ENCODE measurements at regions not wholly inside any gene's neighbourhood (a gene's known extent, or its start where the extent isn't known, plus 50 kb on each side); places are given as distances from the start of the nearest gene placed in this dataset.
"Not testable (repeated sequence)": the region's sequence is repeated elsewhere in the genome, so short reads cannot be mapped to it uniquely, and the experiment has no call there.

DNA sequence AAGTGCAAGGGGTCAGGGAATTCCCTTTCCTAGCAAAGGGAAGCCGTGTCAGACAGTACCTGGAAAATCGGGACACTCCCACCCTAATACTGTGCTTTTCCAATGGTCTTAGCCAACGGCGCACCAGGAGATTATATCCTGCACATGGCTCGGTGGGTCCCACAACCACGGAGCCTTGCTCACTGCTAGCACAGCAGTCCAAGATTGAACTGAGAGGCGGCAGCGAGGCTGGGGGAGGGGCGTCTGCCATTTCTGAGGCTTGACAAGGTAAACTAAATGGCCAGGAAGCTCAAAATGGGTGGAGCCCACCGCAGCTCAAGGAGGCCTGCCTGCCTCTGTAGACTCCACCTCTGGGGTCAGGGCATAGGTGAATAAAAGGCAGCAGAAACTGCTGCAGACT, 76.5 kb upstream of the LINC00632 start:
- not testable (repeated sequence) for H3K4me1 Mint-ChIP-seq; H3K9me3 Mint-ChIP-seq; H3K27me3 Mint-ChIP-seq (ENCODE audit: low read depth); H3K4me3 Mint-ChIP-seq; H3K27ac Mint-ChIP-seq; H3K36me3 Mint-ChIP-seq (ENCODE audit: low read depth)

GRCh38 chrX:140608111-140608510, 101.4 kb upstream of the LINC00632 start:
- TF ChIP-seq, protein P1, sequence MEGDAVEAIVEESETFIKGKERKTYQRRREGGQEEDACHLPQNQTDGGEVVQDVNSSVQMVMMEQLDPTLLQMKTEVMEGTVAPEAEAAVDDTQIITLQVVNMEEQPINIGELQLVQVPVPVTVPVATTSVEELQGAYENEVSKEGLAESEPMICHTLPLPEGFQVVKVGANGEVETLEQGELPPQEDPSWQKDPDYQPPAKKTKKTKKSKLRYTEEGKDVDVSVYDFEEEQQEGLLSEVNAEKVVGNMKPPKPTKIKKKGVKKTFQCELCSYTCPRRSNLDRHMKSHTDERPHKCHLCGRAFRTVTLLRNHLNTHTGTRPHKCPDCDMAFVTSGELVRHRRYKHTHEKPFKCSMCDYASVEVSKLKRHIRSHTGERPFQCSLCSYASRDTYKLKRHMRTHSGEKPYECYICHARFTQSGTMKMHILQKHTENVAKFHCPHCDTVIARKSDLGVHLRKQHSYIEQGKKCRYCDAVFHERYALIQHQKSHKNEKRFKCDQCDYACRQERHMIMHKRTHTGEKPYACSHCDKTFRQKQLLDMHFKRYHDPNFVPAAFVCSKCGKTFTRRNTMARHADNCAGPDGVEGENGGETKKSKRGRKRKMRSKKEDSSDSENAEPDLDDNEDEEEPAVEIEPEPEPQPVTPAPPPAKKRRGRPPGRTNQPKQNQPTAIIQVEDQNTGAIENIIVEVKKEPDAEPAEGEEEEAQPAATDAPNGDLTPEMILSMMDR (IDR thresholded peaks at IDR 0.05; ENCODE audit: unreplicated experiment in 3 of 3) = no peak
- H3K36me3 Mint-ChIP-seq (ENCODE audit: low read depth) = no peaks in the 10 kb centered on the region

DNA sequence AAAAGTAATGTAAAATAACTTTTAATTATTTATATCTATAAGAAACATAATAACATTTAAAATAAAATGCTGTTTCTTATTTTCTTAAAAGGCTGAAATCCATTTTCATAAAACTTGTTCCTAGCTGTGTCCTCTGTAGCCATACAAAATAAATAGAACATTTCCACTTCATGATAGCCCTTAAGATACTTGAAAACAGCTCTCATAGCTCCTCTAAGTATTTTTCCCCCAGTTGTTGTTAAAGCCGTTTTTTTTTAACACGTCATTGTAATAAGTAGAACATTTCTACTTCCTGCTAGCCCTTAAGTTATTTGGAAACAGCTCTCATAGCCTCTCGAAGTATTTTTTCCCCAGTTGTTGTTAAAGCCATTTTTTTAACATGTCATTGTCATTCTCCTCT, 97.3 kb upstream of the SOX3 start:
- Mint-ChIP-seq H3K27ac (no peak overlapping the region), H3K4me3 (no peak overlapping the region), H3K36me3 (ENCODE audit: low read depth) (no peaks in the 10 kb centered on the region), H3K27me3 (ENCODE audit: low read depth) (no peaks in the 10 kb centered on the region), H3K4me1 (no peaks in the 10 kb centered on the region), H3K9me3 (no peaks in the 10 kb centered on the region)
- TF ChIP-seq, protein P1 (IDR thresholded peaks at IDR 0.05; ENCODE audit: unreplicated experiment in 3 of 3) = no peak

More at GRCh38 chrX:140608111-140608510, 101.4 kb upstream of the LINC00632 start:
- Mint-ChIP-seq H3K27ac (no peak overlapping the region), H3K4me1 (no peaks in the 10 kb centered on the region), H3K27me3 (ENCODE audit: low read depth) (no peaks in the 10 kb centered on the region), H3K9me3 (no peaks in the 10 kb centered on the region), H3K4me3 (no peak overlapping the region)

DNA sequence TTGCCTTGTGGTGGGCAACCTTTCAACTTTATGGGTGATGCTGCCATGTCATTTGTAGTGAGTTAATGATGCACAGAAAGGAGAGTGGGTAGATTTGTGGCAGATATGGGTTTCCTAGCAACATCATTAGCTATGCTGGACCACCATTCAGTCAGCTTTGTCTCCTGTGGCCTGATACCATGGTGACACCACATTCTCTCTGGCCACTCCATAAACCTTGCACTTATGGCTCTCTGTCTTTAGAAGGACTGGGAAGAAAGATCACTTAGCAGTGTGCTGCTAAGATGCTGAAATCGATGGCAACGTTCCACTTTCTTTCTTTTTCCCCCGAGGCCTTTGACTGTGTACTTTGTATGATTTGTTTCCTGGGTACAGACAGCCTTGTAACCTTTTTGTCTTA, 95.0 kb upstream of the SOX3 start:
- no peaks in the 10 kb centered on the region for H3K36me3 Mint-ChIP-seq (ENCODE audit: low read depth)
- H3K4me3 Mint-ChIP-seq = no peak overlapping the region
- no peaks in the 10 kb centered on the region for H3K4me1 Mint-ChIP-seq
- H3K27me3 Mint-ChIP-seq (ENCODE audit: low read depth) = no peaks in the 10 kb centered on the region
- TF ChIP-seq, protein P1 (IDR thresholded peaks at IDR 0.05; ENCODE audit: unreplicated experiment in 3 of 3) = no peak
- H3K9me3 Mint-ChIP-seq = no peaks in the 10 kb centered on the region
- H3K27ac Mint-ChIP-seq = no peak overlapping the region

- TF ChIP-seq, protein P1 (IDR thresholded peaks at IDR 0.05; ENCODE audit: unreplicated experiment in 3 of 3) = no peak
- H3K27ac Mint-ChIP-seq = no peak overlapping the region
- no peaks in the 10 kb centered on the region for H3K9me3 Mint-ChIP-seq
- no peaks in the 10 kb centered on the region for H3K4me1 Mint-ChIP-seq
- H3K27me3 Mint-ChIP-seq (ENCODE audit: low read depth) = no peaks in the 10 kb centered on the region
- H3K36me3 Mint-ChIP-seq (ENCODE audit: low read depth) = no peaks in the 10 kb centered on the region
- no peak overlapping the region for H3K4me3 Mint-ChIP-seq
Measured at GRCh38 chrX:140589657-140590056, 84.8 kb upstream of the SOX3 start.

GRCh38 chrX:140586951-140587350, 82.1 kb upstream of the SOX3 start:
- H3K36me3 Mint-ChIP-seq (ENCODE audit: low read depth) = no peaks in the 10 kb centered on the region
- TF ChIP-seq, protein P1 (IDR thresholded peaks at IDR 0.05; ENCODE audit: unreplicated experiment in 3 of 3) = no peak
- no peaks in the 10 kb centered on the region for H3K9me3 Mint-ChIP-seq
- no peak overlapping the region for H3K4me3 Mint-ChIP-seq
- no peak overlapping the region for H3K27ac Mint-ChIP-seq
- H3K27me3 Mint-ChIP-seq (ENCODE audit: low read depth) = no peaks in the 10 kb centered on the region
- H3K4me1 Mint-ChIP-seq = no peaks in the 10 kb centered on the region
